ENCODE measurements at regions not wholly inside any gene's neighbourhood (a gene's known extent, or its start where the extent isn't known, plus 50 kb on each side); places are given as distances from the start of the nearest gene placed in this dataset.

- TF ChIP-seq, protein P1, sequence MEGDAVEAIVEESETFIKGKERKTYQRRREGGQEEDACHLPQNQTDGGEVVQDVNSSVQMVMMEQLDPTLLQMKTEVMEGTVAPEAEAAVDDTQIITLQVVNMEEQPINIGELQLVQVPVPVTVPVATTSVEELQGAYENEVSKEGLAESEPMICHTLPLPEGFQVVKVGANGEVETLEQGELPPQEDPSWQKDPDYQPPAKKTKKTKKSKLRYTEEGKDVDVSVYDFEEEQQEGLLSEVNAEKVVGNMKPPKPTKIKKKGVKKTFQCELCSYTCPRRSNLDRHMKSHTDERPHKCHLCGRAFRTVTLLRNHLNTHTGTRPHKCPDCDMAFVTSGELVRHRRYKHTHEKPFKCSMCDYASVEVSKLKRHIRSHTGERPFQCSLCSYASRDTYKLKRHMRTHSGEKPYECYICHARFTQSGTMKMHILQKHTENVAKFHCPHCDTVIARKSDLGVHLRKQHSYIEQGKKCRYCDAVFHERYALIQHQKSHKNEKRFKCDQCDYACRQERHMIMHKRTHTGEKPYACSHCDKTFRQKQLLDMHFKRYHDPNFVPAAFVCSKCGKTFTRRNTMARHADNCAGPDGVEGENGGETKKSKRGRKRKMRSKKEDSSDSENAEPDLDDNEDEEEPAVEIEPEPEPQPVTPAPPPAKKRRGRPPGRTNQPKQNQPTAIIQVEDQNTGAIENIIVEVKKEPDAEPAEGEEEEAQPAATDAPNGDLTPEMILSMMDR (IDR thresholded peaks at IDR 0.05; ENCODE audit: low read length) = no peak
- no peak for TF ChIP-seq EZH2 (IDR thresholded peaks at IDR 0.05; ENCODE audit: borderline replicate concordance, low read length)
Observed at GRCh38 chr2:156812496-156812895, 376.3 kb downstream of the GPD2 start.

Data from OCI-LY1 (cell line).